MG63 (cell line): ENCODE measurements at regions not wholly inside any gene's neighbourhood (a gene's known extent, or its start where the extent isn't known, plus 50 kb on each side); places are given as distances from the start of the nearest gene placed in this dataset.

Source experiments
- DNase-seq: peaks from one replicate; pipeline ENCODE4 v3.0.0-alpha.2; 2020
- H3K27me3 ChIP-seq: fragments of 250-450 bp; sonication (Bioruptor Pico); 2 replicates; pipeline ENCODE4 v1.5.1; 2020; ENCODE audit warnings: mild to moderate bottlenecking, moderate library complexity
- H3K36me3 ChIP-seq: fragments of 250-450 bp; sonication (Bioruptor Pico); 2 replicates; pipeline ENCODE4 v1.5.1; 2020; ENCODE audit warnings: mild to moderate bottlenecking, moderate library complexity
- H3K4me3 ChIP-seq: fragments of 250-450 bp; sonication (Bioruptor Pico); 2 replicates; pipeline ENCODE4 v1.5.1; 2020; ENCODE audit warnings: mild to moderate bottlenecking, moderate library complexity
- H3K9me3 ChIP-seq: fragments of 250-450 bp; sonication (Bioruptor Pico); 2 replicates; pipeline ENCODE4 v1.5.1; 2020; ENCODE audit warnings: mild to moderate bottlenecking, moderate library complexity

- Histone ChIP-seq H3K4me3 (no peak overlapping the region), H3K27me3 (no peaks in the 10 kb centered on the region), H3K9me3 (peaks cover 25% of the 10 kb centered on the region), H3K36me3 (no peaks in the 10 kb centered on the region)
- DNase-seq: no peak
Observed at GRCh38 chr12:95396849-95397468, 77.0 kb upstream of the METAP2 start.

GRCh38 chr12:95397571-95397970 is 76.4 kb upstream of the METAP2 start:
- H3K27me3 ChIP-seq: no peaks in the 10 kb centered on the region
- no peak overlapping the region for H3K4me3 ChIP-seq
- H3K9me3 ChIP-seq: peaks cover 20% of the 10 kb centered on the region
- no peak for DNase-seq
- no peaks in the 10 kb centered on the region for H3K36me3 ChIP-seq

GRCh38 chr12:95402096-95402495 is 71.9 kb upstream of the METAP2 start:
- Histone ChIP-seq H3K27me3 (no peaks in the 10 kb centered on the region), H3K36me3 (no peaks in the 10 kb centered on the region), H3K4me3 (no peak overlapping the region), H3K9me3 (no peaks in the 10 kb centered on the region)
- no peak for DNase-seq

GRCh38 chr12:95408201-95408600 is 65.8 kb upstream of the METAP2 start:
- Histone ChIP-seq H3K36me3 (no peaks in the 10 kb centered on the region), H3K9me3 (no peaks in the 10 kb centered on the region), H3K27me3 (no peaks in the 10 kb centered on the region), H3K4me3 (no peak overlapping the region)
- no peak for DNase-seq

- no peak for DNase-seq
- H3K36me3 ChIP-seq: no peaks in the 10 kb centered on the region
- no peak overlapping the region for H3K4me3 ChIP-seq
- no peaks in the 10 kb centered on the region for H3K9me3 ChIP-seq
- H3K27me3 ChIP-seq: no peaks in the 10 kb centered on the region
Observed at GRCh38 chr12:95411057-95411456, 62.9 kb upstream of the METAP2 start.

- no peak for DNase-seq
- no peaks in the 10 kb centered on the region for H3K27me3 ChIP-seq
- H3K36me3 ChIP-seq: no peaks in the 10 kb centered on the region
- no peak overlapping the region for H3K4me3 ChIP-seq
- H3K9me3 ChIP-seq: no peaks in the 10 kb centered on the region
Observed at GRCh38 chr12:95411466-95411865, 62.5 kb upstream of the METAP2 start.

- Histone ChIP-seq H3K36me3 (no peaks in the 10 kb centered on the region), H3K27me3 (no peaks in the 10 kb centered on the region), H3K4me3 (no peak overlapping the region), H3K9me3 (no peaks in the 10 kb centered on the region)
- DNase-seq: peak; percentile 87
Observed at GRCh38 chr12:95412482-95413311, 61.3 kb upstream of the METAP2 start.

- H3K9me3 ChIP-seq: no peaks in the 10 kb centered on the region
- DNase-seq: no peak
Observed at GRCh38 chr12:95413576-95413975, 60.4 kb upstream of the METAP2 start.

GRCh38 chr12:95415451-95415850 is 58.5 kb upstream of the METAP2 start:
- no peak for DNase-seq
- no peaks in the 10 kb centered on the region for H3K36me3 ChIP-seq
- H3K27me3 ChIP-seq: no peaks in the 10 kb centered on the region
- H3K4me3 ChIP-seq: no peak overlapping the region
- H3K9me3 ChIP-seq: no peaks in the 10 kb centered on the region

More at GRCh38 chr12:95413576-95413975, 60.4 kb upstream of the METAP2 start:
- no peak overlapping the region for H3K4me3 ChIP-seq
- H3K27me3 ChIP-seq: no peaks in the 10 kb centered on the region
- no peaks in the 10 kb centered on the region for H3K36me3 ChIP-seq

- no peak for DNase-seq
Observed at GRCh38 chr12:95416111-95416636, 57.8 kb upstream of the METAP2 start.

GRCh38 chr12:95417372-95417771 is 56.6 kb upstream of the METAP2 start:
- H3K4me3 ChIP-seq: no peak overlapping the region
- H3K9me3 ChIP-seq: no peaks in the 10 kb centered on the region
- no peaks in the 10 kb centered on the region for H3K36me3 ChIP-seq
- no peaks in the 10 kb centered on the region for H3K27me3 ChIP-seq
- DNase-seq: no peak

More at GRCh38 chr12:95416111-95416636, 57.8 kb upstream of the METAP2 start:
- Histone ChIP-seq H3K4me3 (no peak overlapping the region), H3K27me3 (no peaks in the 10 kb centered on the region), H3K9me3 (no peaks in the 10 kb centered on the region), H3K36me3 (no peaks in the 10 kb centered on the region)

GRCh38 chr12:95418142-95418541 is 55.8 kb upstream of the METAP2 start:
- no peaks in the 10 kb centered on the region for H3K9me3 ChIP-seq
- no peaks in the 10 kb centered on the region for H3K36me3 ChIP-seq
- DNase-seq: no peak
- H3K4me3 ChIP-seq: no peak overlapping the region
- no peaks in the 10 kb centered on the region for H3K27me3 ChIP-seq
